ENCODE measurements at regions not wholly inside any gene's neighbourhood (a gene's known extent, or its start where the extent isn't known, plus 50 kb on each side); places are given as distances from the start of the nearest gene placed in this dataset.

DNA sequence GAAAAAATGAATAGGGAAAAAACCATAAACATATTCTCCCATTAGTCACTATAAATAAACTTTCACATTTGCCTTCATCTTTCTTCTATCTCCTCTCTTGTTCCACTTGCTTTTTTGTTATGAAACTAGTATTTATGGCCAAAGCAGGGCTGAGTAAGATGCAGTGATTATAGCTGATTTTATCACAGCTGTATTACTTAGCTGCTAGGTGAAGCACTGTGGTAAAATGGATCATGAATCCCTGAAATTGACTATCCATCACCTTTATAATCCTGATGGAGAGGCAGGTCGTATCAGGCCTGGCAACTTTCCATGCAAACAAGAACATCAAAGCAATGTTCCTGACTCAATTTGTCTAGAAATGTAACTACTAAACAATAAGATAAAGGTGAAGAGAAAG, 471.6 kb downstream of the TUSC7 start:
- TF ChIP-seq, protein P1, sequence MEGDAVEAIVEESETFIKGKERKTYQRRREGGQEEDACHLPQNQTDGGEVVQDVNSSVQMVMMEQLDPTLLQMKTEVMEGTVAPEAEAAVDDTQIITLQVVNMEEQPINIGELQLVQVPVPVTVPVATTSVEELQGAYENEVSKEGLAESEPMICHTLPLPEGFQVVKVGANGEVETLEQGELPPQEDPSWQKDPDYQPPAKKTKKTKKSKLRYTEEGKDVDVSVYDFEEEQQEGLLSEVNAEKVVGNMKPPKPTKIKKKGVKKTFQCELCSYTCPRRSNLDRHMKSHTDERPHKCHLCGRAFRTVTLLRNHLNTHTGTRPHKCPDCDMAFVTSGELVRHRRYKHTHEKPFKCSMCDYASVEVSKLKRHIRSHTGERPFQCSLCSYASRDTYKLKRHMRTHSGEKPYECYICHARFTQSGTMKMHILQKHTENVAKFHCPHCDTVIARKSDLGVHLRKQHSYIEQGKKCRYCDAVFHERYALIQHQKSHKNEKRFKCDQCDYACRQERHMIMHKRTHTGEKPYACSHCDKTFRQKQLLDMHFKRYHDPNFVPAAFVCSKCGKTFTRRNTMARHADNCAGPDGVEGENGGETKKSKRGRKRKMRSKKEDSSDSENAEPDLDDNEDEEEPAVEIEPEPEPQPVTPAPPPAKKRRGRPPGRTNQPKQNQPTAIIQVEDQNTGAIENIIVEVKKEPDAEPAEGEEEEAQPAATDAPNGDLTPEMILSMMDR (conservative IDR thresholded peaks at IDR 0.05; ENCODE audit: low read depth, low read length): no peak
- TF ChIP-seq EZH2 (IDR thresholded peaks at IDR 0.05; ENCODE audit: low read length, unreplicated experiment): no peak
- TF ChIP-seq EZH2phosphoT487 (IDR thresholded peaks at IDR 0.05; ENCODE audit: borderline replicate concordance, low read length): no peak

Measured in PC-3 (cell line).